H9 (cell line): ENCODE measurements at regions not wholly inside any gene's neighbourhood (a gene's known extent, or its start where the extent isn't known, plus 50 kb on each side); places are given as distances from the start of the nearest gene placed in this dataset.

Experiments
- DNase-seq: peaks from one replicate; pipeline ENCODE4 v3.0.0-alpha.2; 2017
- H2AFZ ChIP-seq: one replicate; pipeline ENCODE4 v1.6.1; 2013; ENCODE audit warnings: mild to moderate bottlenecking, low read length, control low read depth, moderate library complexity
- H2AK5ac ChIP-seq: 2 replicates; pipeline ENCODE4 v1.6.1; 2013; ENCODE audit warnings: low read length, control low read depth, mixed read lengths; ENCODE audit not compliant: insufficient read length
- H2BK120ac ChIP-seq: one replicate; pipeline ENCODE4 v1.6.1; 2013; ENCODE audit warnings: low read depth, mild to moderate bottlenecking, low read length, control low read depth, inconsistent platforms; ENCODE audit not compliant: poor library complexity, severe bottlenecking
- H2BK12ac ChIP-seq: 2 replicates; pipeline ENCODE4 v1.6.1; 2013; ENCODE audit warnings: low read length, control low read depth, mixed read lengths, low read depth; ENCODE audit not compliant: insufficient read length
- H2BK15ac ChIP-seq: 2 replicates; pipeline ENCODE4 v1.6.1; 2013; ENCODE audit warnings: low read depth, low read length, control low read depth
- H2BK20ac ChIP-seq: one replicate; pipeline ENCODE4 v1.6.1; 2013; ENCODE audit warnings: low read depth, mild to moderate bottlenecking, low read length, control low read depth, inconsistent platforms; ENCODE audit not compliant: poor library complexity, severe bottlenecking
- H2BK5ac ChIP-seq: 2 replicates; pipeline ENCODE4 v1.6.1; 2013; ENCODE audit warnings: low read length, control low read depth, mixed read lengths; ENCODE audit not compliant: insufficient read length
- H3K14ac ChIP-seq: 2 replicates; pipeline ENCODE4 v1.6.1; 2013; ENCODE audit warnings: low read length, control low read depth; ENCODE audit not compliant: insufficient read depth
- H3K18ac ChIP-seq: 2 replicates; pipeline ENCODE4 v1.6.1; 2013; ENCODE audit warnings: low read depth, mild to moderate bottlenecking, mixed read lengths, low read length, control low read depth; ENCODE audit not compliant: insufficient read length
- H3K23ac ChIP-seq: 2 replicates; pipeline ENCODE4 v1.6.1; 2013; ENCODE audit warnings: low read length, control low read depth, mixed read lengths, low read depth; ENCODE audit not compliant: insufficient read length
- H3K23me2 ChIP-seq: 2 replicates; pipeline ENCODE4 v1.6.1; 2013; ENCODE audit warnings: low read depth, mild to moderate bottlenecking, mixed read lengths, low read length, control low read depth; ENCODE audit not compliant: insufficient read length, poor library complexity, severe bottlenecking
- H3K27ac ChIP-seq: 2 replicates; pipeline ENCODE4 v1.5.1; 2013; ENCODE audit warnings: low read length, control low read depth, mixed read lengths, low read depth; ENCODE audit not compliant: insufficient read length
- H3K27me3 ChIP-seq: 2 replicates; pipeline ENCODE4 v1.6.1; 2013; ENCODE audit warnings: low read length, control low read depth, inconsistent platforms; ENCODE audit not compliant: insufficient read depth
- H3K4ac ChIP-seq: 2 replicates; pipeline ENCODE4 v1.6.1; 2013; ENCODE audit warnings: low read depth, mild to moderate bottlenecking, control low read depth, inconsistent platforms, low read length, moderate library complexity
- H3K4me1 ChIP-seq: 2 replicates; pipeline ENCODE4 v1.6.1; 2013; ENCODE audit warnings: low read length, control low read depth, inconsistent platforms; ENCODE audit not compliant: insufficient read depth
- H3K4me2 ChIP-seq: 2 replicates; pipeline ENCODE4 v1.6.1; 2013; ENCODE audit warnings: low read length, control low read depth, mixed read lengths; ENCODE audit not compliant: insufficient read length, insufficient read depth
- H3K56ac ChIP-seq: 2 replicates; pipeline ENCODE4 v1.6.1; 2013; ENCODE audit warnings: low read depth, mild to moderate bottlenecking, mixed read lengths, low read length, control low read depth; ENCODE audit not compliant: insufficient read length
- H3K79me1 ChIP-seq: 2 replicates; pipeline ENCODE4 v1.6.1; 2013; ENCODE audit warnings: low read depth, mild to moderate bottlenecking, moderate library complexity, low read length, control low read depth, inconsistent platforms; ENCODE audit not compliant: insufficient read depth, poor library complexity, severe bottlenecking
- H3K79me2 ChIP-seq: 2 replicates; pipeline ENCODE4 v1.6.1; 2013; ENCODE audit warnings: low read length, control low read depth, inconsistent platforms; ENCODE audit not compliant: insufficient read depth
- H3K9ac ChIP-seq: 2 replicates; pipeline ENCODE4 v1.6.1; 2013; ENCODE audit warnings: low read length, control low read depth, mixed read lengths; ENCODE audit not compliant: insufficient read length; ENCODE audit errors: extremely low read depth
- H3K9me3 ChIP-seq: one replicate; pipeline ENCODE4 v1.6.1; 2013; ENCODE audit warnings: low read depth, low read length, inconsistent platforms; ENCODE audit not compliant: control insufficient read depth
- H3T11ph ChIP-seq: one replicate; pipeline ENCODE4 v1.6.1; 2013; ENCODE audit warnings: mild to moderate bottlenecking, low read length, control low read depth, inconsistent platforms
- H4K20me1 ChIP-seq: one replicate; pipeline ENCODE4 v1.6.1; 2013; ENCODE audit not compliant: control insufficient read depth, insufficient read length, insufficient read depth
- H4K5ac ChIP-seq: 2 replicates; pipeline ENCODE4 v1.6.1; 2013; ENCODE audit warnings: low read depth, mild to moderate bottlenecking, mixed read lengths, low read length, control low read depth; ENCODE audit not compliant: insufficient read length
- H4K8ac ChIP-seq: replicated peaks from 2 replicates; pipeline ENCODE4 v1.6.1; 2013; ENCODE audit warnings: low read length, control low read depth, mixed read lengths, low read depth; ENCODE audit not compliant: insufficient read length
- H4K91ac ChIP-seq: 2 replicates; pipeline ENCODE4 v1.6.1; 2013; ENCODE audit warnings: low read depth, mild to moderate bottlenecking, moderate library complexity, mixed read lengths, low read length, control low read depth; ENCODE audit not compliant: insufficient read length
- H3K27ac Mint-ChIP-seq, 3 experiments: 2 replicates in 2 of 3; 3 replicates in 1 of 3; pipeline ENCODE4 v1.8.0; 2020 to 2021; ENCODE audit warnings: mixed read lengths in 3 of 3, mild to moderate bottlenecking in 1 of 3, moderate library complexity in 1 of 3
- H3K27me3 Mint-ChIP-seq: 2 replicates; pipeline ENCODE4 v1.8.0; 2021; ENCODE audit warnings: low read depth, mild to moderate bottlenecking, moderate library complexity, mixed read lengths
- H3K36me3 Mint-ChIP-seq, 3 experiments: 2 replicates in 2 of 3; 3 replicates in 1 of 3; pipeline ENCODE4 v1.8.0; 2020 to 2021; ENCODE audit warnings: low read depth in 3 of 3, mixed read lengths in 3 of 3; ENCODE audit not compliant: insufficient read depth in 1 of 3
- H3K4me1 Mint-ChIP-seq, 2 experiments: 2 replicates each; pipeline ENCODE4 v1.8.0; 2020; ENCODE audit warnings: mixed read lengths in 2 of 2
- H3K4me3 Mint-ChIP-seq, 2 experiments: 2 replicates in 1 of 2; 3 replicates in 1 of 2; pipeline ENCODE4 v1.8.0; 2020 to 2021; ENCODE audit warnings: mild to moderate bottlenecking in 2 of 2, mixed read lengths in 2 of 2, moderate library complexity in 1 of 2
- H3K9me3 Mint-ChIP-seq, 2 experiments: 2 replicates in 1 of 2; 3 replicates in 1 of 2; pipeline ENCODE4 v1.8.0; 2020; ENCODE audit warnings: mild to moderate bottlenecking in 2 of 2, mixed read lengths in 2 of 2, moderate library complexity in 1 of 2
- CTCF ChIP-seq: fragments of 200-600 bp; sonication (generic); conservative IDR thresholded peaks from 3 replicates; pipeline ENCODE4 v1.8.0; 2021; ENCODE audit warnings: antibody characterized with exemption, mild to moderate bottlenecking
- WGBS: extraction: QIAGEN DNeasy Blood & Tissue Kit; methylation state at CpG from one replicate; pipeline ENCODE4 v1.1.7; 2013; ENCODE audit warnings: missing lambda C conversion rate, low lambda C conversion rate, mixed read lengths; ENCODE audit not compliant: insufficient read length; ENCODE audit errors: extremely low coverage; 5-methylcytosine and 5-hydroxymethylcytosine counted together

GRCh38 chr5:77936365-77936693 is 160.2 kb upstream of the TBCA start:
- H3K56ac ChIP-seq = no peak overlapping the region
- Mint-ChIP-seq H3K27ac (no peak overlapping the region), H3K9me3 (peaks cover 0 to 6% of the 10 kb centered on the region in 2 experiments; a peak in 4 of 5 replicates), H3K36me3 (no peaks in the 10 kb centered on the region; a peak in 1 of 7 replicates), H3K27me3 (peaks cover 69% of the 10 kb centered on the region), H3K4me3 (no peak overlapping the region), H3K4me1 (peaks cover 0 to 3% of the 10 kb centered on the region in 2 experiments; a peak in 1 of 4 replicates)
- WGBS = no CpG with 5 or more reads among the region's 3 CpGs
- H2BK20ac ChIP-seq = no peak overlapping the region
- H3K23ac ChIP-seq = no peak overlapping the region
- no peak overlapping the region for H4K8ac ChIP-seq
- H3K14ac ChIP-seq = no peak overlapping the region
- H3K4ac ChIP-seq = no peak overlapping the region
- H3K27ac ChIP-seq = no peak overlapping the region
- no peaks in the 10 kb centered on the region for H3K23me2 ChIP-seq
- no peaks in the 10 kb centered on the region for H4K20me1 ChIP-seq
- no peaks in the 10 kb centered on the region for H3K79me1 ChIP-seq
- no peak overlapping the region for H3K18ac ChIP-seq
- H3K4me1 ChIP-seq = no peaks in the 10 kb centered on the region
- no peak overlapping the region for H3T11ph ChIP-seq
- TF ChIP-seq CTCF = no peak
- no peak overlapping the region for H2BK120ac ChIP-seq
- H2BK15ac ChIP-seq = no peak overlapping the region
- no peak overlapping the region for H2AFZ ChIP-seq
- H3K79me2 ChIP-seq = no peaks in the 10 kb centered on the region
- H3K27me3 ChIP-seq = no peaks in the 10 kb centered on the region
- no peak overlapping the region for H4K91ac ChIP-seq
- no peak overlapping the region for H3K9ac ChIP-seq
- H3K4me2 ChIP-seq = no peak overlapping the region
- H2AK5ac ChIP-seq = no peak overlapping the region
- H2BK12ac ChIP-seq = no peak overlapping the region
- H4K5ac ChIP-seq = no peak overlapping the region
- no peak for DNase-seq
- H3K9me3 ChIP-seq = no peaks in the 10 kb centered on the region
- H2BK5ac ChIP-seq = no peak overlapping the region
